HPDE6-E6E7 (cell line): ENCODE measurements at regions not wholly inside any gene's neighbourhood (a gene's known extent, or its start where the extent isn't known, plus 50 kb on each side); places are given as distances from the start of the nearest gene placed in this dataset.

Experiments
- DNase-seq: peaks from one replicate; pipeline ENCODE4 v3.0.0; 2011; ENCODE audit warnings: missing footprints; ENCODE audit errors: extremely low spot score

DNA sequence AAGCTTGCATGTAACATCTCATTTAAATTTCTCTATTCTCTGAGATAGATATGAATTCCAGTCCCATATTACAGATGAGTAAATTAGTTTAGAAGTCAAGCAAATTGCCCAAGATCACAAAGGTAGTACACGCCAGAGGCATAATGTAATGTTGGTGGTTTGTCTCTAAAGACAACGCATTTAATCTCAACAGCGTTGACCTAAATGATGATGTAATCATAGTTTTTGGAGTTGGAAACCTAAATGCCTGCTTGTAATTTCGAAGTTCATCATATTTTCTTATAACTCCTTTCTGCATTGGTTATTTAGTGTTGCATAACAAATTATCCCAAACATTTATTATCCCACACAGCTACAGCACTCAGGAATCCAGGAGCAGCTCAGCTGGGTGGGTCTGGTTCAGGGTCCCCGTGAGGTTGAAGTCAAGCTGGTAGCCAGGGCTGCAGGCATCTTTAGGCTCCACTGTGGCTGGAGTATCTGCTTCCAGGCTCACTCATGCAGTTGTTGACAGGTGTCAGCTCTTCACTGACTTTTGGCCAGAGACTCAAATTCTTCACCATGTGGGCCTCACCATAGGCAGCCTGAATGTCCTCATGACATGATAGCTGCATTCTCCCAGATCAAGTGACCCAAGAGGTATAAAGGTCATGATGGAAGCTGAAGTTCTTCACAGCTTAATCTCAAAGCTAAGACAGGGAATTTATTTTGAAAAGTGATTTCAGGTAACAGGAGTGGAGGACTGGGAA lies 122.0 kb upstream of the SPTLC3 start:
- no peak for DNase-seq

DNA sequence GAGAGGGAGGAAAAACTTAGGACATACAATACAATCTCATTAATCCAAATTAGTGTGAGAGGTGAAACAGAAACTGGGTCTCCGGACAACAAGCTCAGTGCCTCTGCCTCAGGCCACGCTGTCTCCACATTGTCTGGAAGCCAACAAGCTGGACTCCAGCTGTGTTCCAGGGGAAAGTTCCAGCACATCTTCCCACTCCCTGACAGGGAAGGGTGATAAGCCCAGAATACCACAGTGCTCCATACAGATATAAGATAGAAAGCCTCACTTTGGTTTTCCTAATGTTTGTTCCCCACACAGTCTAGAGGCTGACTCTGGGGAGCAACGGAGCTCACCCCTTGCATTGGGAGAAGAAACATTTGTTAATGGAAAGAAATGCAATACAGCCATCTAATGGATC lies 117.1 kb upstream of the SPTLC3 start:
- no peak for DNase-seq

DNA sequence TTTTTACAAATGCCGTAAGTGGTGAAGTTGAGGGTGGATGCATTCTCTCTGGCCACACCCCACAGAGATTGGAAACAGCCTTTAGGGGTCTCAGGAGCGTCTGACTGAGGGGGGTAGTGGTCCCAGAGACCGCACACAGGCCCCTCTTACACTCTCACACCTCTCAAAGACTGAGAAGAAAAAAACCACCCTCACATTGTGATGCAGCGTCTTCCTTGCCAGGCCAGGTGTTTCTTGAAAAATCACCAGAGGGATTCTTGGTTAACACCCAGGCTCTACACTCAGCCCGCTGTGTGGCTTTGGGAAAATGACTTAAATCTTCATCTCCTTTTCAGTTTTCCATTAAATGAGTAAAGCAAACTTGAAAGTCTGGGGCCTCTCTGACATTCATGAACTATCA lies 115.8 kb upstream of the SPTLC3 start:
- no peak for DNase-seq

DNA sequence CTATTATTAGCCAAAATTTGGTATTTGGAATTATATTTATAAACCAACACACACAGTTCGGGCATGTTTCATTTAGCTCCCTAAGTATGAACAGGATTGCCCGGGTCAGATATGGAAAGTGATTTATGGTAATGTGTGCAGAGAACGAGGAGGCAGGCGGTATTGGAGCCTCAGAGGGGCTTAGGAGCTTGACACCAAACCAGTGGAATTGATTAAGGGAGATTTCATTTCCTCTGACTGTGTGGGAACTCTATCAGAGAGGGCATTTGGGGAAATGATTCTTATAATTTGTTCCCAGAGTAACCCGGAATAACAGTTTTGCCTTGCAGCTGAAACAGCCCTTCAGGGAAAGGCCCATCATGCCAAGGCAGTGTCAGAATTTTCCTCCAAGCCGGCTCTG lies 115.1 kb upstream of the SPTLC3 start:
- no peak for DNase-seq

DNA sequence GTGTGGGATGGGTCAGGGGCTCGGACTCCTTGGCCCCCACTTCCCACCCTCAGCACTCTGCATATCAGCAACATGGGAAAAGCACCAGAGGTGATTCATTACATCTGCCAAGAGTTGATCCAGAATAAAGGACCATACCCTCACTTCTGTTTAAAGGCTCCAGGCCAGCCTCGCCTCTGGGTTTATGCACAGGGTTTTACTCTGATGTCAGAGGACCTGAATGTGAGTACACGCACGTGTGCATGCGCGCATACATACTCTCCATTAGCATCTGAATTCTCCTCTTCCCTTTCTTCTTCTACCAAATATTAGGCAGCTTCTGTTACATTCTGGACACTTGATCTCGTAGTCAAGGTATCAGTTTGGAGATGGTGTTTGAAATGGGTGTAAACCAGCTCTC lies 114.7 kb upstream of the SPTLC3 start:
- DNase-seq, result no peak

DNA sequence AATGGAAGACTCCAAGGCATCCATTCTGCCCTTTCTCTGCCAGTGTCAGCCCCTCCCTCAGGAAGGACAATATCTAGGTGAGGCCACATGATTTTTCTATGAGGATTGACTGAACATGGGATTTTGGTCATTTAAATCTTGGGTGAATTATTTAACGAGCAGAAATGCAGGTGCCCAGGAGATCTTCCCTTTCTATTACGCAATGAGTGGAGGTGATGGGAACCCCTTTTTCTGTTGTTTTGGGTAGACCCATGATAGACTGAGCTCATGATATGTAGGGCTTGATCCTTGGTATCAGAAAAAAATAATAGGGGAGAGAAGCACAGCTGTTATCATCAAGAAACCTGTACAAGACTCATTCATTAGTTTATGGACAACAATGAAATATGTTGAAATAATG lies 112.6 kb upstream of the SPTLC3 start:
- DNase-seq, result no peak

DNA sequence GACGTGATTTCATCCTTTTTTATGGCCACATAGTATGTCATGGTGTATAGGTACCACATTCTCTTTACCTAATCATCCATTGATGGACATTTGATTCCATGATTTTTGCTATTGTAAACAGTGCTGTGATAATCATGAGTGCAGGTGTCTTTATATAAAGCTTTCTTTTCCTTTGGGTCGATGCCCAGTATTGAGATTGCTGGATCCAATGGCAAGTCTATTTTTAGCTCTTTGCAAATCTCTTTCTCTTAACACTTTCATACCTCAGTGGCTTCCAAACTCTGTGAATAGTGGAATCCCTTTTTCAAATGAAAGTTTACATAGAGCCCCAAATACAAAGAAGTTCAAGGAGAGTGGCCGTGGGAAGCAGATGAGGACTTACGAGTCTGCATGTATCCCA lies 105.8 kb upstream of the SPTLC3 start:
- DNase-seq, result no peak

DNA sequence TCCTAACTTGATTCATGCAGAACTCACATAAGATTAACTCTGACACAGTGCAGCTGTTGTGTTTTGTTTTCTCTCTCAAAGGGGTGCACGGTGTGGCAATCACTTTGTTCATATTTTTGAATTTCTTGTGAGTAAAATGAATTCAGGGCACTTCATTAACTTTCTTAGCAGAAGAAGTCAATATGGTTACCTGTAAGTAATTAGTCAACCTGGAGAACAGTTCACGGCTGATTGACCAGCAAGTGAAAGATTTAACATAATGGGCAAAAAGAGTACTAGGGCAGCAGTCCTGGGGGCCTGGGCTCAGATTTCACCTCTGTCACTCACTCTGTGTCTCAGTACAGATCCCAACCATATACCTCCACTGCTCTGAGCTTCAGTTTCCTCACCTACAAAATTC lies 102.4 kb upstream of the SPTLC3 start:
- DNase-seq, result no peak

DNA sequence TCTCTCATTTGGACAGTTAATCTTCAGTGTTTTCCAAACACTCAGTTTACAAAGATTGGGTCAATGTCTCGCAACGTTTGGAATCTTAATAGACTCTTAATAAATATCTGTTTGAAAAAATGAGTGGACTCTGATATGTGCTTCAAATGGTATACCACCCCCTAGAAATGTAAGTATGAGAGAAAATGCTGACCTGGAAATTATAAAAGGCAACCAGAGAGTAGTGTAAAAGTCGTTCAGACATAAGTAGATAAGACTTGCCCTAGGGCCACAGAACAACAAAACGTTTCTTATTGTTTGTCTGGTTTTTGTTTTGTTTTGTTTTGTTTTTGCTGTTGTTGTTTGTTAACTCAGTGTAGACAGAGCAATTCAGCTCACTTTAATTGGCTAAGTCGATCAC lies 97.4 kb upstream of the SPTLC3 start:
- DNase-seq, result no peak

DNA sequence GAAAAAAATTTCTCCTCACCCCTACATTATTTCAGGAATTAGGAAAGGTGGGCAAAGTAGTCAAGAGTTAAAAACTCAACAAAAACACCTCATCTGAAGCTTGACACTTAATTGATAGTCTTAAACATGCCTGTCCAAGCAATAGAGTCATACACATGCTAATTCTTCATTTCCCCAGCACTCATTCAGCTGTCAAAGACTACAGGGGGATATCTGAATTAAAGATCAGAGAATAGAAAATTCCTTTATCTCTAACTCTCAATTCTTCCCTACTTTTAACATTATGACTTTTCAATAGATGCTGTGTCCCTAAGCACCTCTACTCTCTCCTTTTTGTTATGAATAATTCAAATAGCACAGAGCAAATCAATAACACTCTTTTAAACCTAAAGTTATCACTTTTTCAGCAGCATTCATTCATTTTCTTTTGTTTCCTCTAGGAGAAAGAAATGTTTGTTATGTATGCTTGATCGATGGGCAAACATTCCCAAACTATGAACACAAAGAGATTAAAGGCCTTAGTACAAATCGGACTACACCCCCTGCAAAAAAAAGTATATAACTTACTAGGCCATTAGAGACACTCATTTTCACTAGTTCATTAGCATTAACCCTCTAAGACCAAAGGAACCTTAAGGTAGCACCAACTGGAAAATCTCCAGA lies 94.9 kb upstream of the SPTLC3 start:
- no peak for DNase-seq

DNA sequence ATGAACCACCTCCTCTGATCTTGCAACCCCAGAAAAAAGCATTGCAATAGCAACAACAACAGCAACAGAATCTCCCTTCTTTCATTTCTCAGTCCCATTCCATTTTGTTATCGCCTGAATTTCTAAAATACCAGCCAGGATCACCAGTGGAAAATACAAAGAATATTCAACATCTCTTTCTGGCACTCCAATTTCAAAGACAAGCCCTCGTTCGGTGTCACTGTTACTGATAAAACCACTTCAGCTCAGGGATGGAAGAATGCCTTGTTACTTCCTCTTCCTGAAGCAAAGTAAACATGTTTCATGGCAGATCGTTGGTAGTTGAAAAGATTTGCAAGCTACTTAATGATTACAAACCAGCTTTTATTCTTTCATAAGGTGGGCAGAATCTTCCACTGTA lies 94.0 kb upstream of the SPTLC3 start:
- DNase-seq, result no peak

DNA sequence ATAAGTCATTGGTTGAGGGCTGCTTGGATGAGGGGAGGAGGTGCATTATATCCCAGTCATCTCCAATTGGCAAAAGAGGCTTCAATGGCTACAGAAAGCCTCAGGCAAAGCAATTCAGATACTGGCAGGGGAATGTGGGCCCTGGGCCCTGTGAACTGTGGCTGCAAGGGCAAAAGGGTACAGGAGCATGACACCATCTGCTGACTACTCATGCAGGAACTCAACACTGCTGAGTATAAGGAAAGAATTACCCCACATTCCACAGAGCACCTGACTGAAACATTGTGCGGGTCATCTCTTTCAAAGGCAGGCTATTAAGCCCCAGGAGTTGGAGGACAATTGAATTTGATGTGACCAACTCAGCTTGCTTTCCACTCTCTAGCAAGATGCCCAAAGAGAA lies 92.1 kb upstream of the SPTLC3 start:
- DNase-seq, result no peak

DNA sequence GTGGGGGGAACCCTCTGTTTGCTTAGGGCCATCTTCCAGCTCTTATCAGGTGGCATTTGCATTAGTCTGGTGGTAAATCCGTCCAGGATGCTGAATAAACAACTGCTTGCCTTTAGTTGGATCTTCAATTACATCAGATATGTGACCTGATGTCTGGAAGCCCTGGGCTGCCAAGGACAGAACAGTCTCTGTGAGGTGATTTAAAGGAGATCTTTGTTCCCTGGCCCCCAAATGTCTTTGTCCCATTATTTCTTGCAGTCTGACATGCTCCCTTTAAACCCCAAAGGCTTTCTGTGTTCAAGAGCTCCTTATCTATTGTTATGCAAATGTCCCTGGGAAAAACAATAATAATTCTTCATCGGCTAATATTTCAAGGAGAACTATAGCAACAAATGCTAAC lies 84.6 kb upstream of the SPTLC3 start:
- DNase-seq, result no peak

DNA sequence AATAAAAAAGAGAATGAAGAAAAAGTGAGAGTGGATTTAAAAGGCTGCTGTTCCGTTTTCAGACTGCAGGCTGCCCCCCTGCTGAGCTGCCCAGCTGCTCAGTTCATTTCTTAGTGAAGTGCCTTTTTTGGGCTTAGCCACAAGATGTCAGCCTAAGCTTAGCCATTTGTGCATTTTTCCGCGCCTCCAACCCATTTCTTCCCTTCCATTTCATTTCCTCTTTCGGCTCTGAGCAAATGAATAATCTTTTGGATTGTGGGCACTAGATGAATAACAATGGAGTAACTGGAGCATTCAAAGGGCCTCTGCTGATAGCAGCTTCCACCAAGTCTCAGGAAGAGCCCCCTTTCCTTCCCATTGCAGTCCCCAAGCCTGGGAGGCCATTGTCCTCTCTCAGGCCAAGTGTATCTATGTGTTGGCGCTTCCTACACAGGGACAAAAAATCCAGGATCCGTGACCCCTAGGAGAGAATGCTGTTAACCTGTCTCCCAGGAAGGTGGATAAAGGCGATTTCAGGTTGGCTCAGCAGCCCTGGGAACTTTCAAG lies 83.5 kb upstream of the SPTLC3 start:
- peak; percentile 91 for DNase-seq

DNA sequence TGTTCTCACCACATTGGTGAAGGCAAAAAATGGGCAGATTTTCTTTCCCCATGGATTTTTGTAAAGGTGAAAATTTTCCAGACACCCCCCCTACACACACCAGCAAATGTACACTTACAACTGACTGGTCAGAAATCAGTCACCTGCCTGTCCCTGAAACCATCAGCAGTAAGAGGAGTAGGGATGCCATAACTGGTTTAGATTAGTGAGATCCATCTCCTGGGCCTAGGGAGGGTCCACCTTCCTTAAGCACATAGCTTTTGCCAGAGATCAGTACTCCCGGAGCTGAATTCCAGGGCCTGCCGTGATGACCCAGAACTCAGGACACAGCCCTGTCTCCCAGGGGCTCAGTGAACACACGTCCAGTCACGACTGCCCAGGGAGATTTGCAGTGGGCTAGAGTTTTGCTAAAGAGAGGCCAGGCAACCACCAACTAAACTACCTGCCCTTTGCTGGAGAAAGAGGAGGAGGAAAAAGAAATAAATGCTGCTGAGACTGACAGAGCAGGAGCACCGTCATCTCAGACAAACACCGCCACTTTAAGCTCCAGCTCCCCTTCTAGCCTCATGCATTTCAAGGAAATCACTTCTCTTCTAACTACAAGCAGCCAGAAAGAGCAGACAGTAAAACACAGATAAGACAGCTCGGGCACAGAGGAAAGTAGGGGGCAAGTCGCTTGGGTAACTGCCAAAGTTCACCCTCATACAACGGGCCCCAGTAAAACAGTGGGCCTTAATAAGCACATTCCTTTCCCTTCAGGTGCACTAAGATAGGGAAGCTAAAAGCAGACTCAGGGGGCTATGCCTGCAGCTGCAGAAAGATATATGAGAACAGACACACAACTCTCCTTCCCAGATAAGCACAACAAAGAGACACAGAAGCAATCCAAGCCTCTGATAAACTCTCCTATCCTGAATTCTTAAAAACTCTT lies 82.6 kb upstream of the SPTLC3 start:
- no peak for DNase-seq

DNA sequence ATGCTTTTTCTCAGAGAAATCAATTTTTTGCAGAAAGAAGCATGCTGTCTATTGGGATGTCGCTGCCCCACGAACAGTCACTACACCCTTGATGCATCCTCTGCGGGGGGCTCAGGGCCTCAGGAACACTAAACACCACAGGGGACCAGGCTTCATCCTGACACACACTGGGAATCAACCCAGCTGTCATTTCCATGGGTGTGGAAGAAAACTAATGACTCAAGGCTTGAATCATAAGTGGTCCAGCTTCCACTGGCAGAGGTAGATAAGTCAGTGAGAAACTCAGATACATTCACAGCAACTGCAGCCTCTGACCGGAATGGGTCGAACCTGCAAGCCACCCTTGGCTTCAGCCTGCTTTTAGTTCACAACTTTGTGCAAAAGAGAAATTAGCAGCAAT lies 81.3 kb upstream of the SPTLC3 start:
- DNase-seq, result peak; percentile 51

DNA sequence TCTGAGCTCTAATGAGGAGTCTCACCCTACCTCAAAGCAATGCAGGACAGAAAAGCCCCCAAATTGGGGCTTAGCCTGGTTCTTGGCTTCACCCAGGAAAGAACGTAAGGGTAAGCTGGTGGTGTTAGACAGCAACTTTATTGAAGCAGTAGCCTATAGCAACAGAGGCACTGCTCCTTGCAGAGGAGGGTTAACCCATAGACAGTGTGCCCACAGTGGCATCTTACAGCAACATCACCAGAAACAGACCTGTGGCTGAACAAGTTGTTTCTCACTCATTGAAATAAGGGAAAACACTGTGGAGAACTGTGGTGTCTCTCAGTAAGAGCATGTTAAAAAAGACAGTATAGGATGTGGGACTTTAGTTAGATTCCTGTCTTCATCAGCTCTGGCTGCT lies 80.4 kb upstream of the SPTLC3 start:
- DNase-seq, result no peak

DNA sequence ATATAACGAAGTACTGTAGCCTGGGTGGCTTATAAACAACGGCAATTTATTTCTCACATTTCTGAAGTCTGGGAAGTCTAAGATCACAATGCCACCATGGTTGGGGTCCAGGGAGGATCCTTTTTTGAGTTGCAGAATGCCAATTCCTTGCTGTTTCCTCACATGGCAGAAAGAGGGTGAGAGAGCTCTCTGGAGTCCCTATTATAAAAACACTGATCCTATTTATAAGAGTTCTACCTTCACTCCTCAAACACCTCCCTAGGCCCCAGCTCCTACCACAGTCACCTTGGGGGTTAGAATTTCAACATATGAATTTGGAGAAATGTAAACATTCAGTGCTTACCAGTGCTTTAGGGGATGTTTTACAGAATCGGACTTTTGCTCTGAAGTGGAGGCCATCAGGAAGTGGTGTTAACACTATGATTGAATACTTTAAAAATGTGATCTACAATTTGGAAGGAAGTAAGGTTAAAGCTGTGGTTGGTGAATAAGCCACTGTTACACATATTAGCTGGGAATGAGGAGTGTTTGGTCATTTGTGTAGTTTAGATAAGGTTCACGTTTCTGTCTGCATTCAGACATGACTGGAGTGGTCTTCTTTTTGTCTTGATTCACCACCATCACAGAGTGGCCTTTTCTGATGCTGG lies 79.9 kb upstream of the SPTLC3 start:
- DNase-seq, result peak; percentile 72

DNA sequence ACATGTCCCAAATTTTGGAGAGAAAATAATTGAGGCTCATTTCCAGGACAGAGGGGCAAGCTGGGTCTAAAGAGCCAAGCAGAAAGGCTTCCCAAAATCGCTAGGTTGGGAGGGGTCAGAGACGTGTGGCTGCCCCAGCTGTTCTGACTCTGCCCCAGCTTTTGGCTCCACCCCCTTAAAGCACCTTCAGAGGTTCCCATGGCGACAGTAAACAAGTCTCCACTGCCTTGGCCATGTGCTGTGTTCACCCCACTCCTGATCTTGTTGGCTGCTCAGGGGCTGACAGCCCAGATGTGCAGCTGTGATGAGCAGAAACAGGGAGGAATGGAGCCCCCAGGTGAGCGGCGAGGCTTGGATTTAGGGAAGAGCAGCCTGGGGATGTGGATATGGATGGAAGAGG lies 72.8 kb upstream of the SPTLC3 start:
- no peak for DNase-seq

DNA sequence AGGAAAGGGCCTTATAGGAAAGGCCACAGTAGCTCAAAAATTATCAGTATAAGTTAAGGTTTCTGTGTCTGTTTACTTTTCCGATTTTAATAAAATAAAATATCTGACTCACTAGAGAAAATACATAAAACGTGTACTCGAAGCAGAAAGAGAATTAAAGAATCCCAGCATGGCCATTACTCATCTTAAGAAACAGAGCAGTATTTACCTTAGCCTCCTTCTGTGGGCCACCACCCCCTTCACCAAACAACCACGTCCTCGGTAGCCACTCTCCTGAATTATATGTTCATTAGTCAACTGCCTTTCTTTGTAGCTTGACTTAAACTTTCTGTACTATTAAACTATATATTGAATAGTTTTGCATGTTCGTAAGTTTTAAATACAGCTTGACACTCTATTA lies 72.2 kb upstream of the SPTLC3 start:
- no peak for DNase-seq

DNA sequence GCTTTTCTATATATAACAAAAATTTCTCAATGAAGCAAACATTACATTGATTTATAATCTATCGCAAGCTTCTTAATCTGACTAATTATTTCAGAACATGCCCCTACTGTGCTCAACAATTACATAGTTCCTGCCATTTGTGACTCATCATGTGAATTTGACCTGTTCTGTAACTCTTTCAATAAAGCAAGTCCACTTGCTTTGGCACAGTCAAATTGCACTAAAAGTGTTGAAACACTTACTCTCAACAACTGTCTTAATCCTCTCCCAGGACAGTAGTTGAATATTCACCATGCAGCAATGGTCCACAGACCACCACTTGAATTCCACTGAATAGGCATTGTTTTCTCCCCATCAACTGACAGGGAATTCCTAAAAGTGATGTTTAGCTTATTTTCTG lies 67.7 kb upstream of the SPTLC3 start:
- DNase-seq, result no peak

DNA sequence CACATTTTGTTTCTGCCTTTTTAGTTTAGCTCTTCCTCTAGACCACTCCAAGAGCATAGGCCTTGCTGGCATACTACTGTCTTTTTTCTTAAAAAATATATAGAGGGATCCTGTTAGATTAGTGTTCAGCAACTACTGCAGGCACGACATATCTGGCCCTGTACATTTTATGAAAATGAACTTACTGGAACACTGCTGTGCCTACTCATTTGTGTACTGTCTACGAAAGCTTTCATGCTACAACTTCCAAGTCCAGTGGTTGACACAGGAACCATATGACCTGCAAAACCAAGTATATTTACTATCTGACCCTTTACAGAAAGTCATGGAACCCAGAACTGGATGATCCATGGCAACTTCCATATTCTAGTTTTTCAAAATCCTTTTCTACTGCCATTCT lies 66.6 kb upstream of the SPTLC3 start:
- DNase-seq, result no peak
